Esophagus muscularis mucosa (tissue), 4 donors: ENCODE measurements at regions not wholly inside any gene's neighbourhood (a gene's known extent, or its start where the extent isn't known, plus 50 kb on each side); places are given as distances from the start of the nearest gene placed in this dataset.

Experiments
- EP300 ChIP-seq: sonication (generic); formaldehyde crosslinking; IDR thresholded peaks from one replicate; pipeline ENCODE4 v1.6.1; 2017; ENCODE audit warnings: antibody characterized with exemption
- POLR2A ChIP-seq: fragments of 450-650 bp; IDR thresholded peaks from one replicate; pipeline ENCODE4 v1.6.1; 2017; ENCODE audit warnings: antibody characterized with exemption, moderate library complexity, mild to moderate bottlenecking, low read depth
- POLR2AphosphoS5 ChIP-seq, 2 donors: sonication (generic); formaldehyde crosslinking; IDR thresholded peaks; one replicate each; pipeline ENCODE4 v1.6.1; 2017; ENCODE audit warnings: antibody characterized with exemption in 2 of 2
- TF ChIP-seq, protein P1 (sequence below), 3 experiments: fragments of 200-600 bp in 2 of 3; fragments of 450-650 bp in 1 of 3; sonication (generic) in 2 of 3; IDR thresholded peaks; one replicate each; pipeline ENCODE4 v1.5.1; 2017 to 2019; ENCODE audit warnings: antibody characterized with exemption in 3 of 3, mild to moderate bottlenecking in 2 of 3, moderate library complexity in 1 of 3

GRCh38 chr4:124455671-124456070 lies 256.9 kb downstream of the ANKRD50 start:
- TF ChIP-seq, protein P1, sequence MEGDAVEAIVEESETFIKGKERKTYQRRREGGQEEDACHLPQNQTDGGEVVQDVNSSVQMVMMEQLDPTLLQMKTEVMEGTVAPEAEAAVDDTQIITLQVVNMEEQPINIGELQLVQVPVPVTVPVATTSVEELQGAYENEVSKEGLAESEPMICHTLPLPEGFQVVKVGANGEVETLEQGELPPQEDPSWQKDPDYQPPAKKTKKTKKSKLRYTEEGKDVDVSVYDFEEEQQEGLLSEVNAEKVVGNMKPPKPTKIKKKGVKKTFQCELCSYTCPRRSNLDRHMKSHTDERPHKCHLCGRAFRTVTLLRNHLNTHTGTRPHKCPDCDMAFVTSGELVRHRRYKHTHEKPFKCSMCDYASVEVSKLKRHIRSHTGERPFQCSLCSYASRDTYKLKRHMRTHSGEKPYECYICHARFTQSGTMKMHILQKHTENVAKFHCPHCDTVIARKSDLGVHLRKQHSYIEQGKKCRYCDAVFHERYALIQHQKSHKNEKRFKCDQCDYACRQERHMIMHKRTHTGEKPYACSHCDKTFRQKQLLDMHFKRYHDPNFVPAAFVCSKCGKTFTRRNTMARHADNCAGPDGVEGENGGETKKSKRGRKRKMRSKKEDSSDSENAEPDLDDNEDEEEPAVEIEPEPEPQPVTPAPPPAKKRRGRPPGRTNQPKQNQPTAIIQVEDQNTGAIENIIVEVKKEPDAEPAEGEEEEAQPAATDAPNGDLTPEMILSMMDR (IDR thresholded peaks at IDR 0.05): no peak
- TF ChIP-seq POLR2AphosphoS5 (IDR thresholded peaks at IDR 0.05) (no peak), POLR2A (no peak), EP300 (no peak)
